ENCODE measurements at regions not wholly inside any gene's neighbourhood (a gene's known extent, or its start where the extent isn't known, plus 50 kb on each side); places are given as distances from the start of the nearest gene placed in this dataset.

GRCh38 chr5:18074961-18075360 lies 440.7 kb downstream of the TAF11L14 start:
- no peaks in the 10 kb centered on the region for H3K79me2 ChIP-seq (ENCODE audit: insufficient read depth, low read depth)

GRCh38 chr5:18078157-18078556 lies 443.9 kb downstream of the TAF11L14 start:
- H3K4me3 ChIP-seq (IDR thresholded peaks at IDR 0.05; ENCODE audit: insufficient read depth, low read depth, low read length) = no peak overlapping the region
- H2AFZ ChIP-seq (ENCODE audit: low read depth) = no peak overlapping the region
- H3K27me3 ChIP-seq (ENCODE audit: insufficient read depth, low read depth) = no peaks in the 10 kb centered on the region
- no peaks in the 10 kb centered on the region for H3K4me1 ChIP-seq (ENCODE audit: low read depth, poor library complexity, severe bottlenecking)
- no peaks in the 10 kb centered on the region for H3K79me2 ChIP-seq (ENCODE audit: insufficient read depth, low read depth)
- TF ChIP-seq CTCF (conservative IDR thresholded peaks at IDR 0.05; ENCODE audit: low read depth, low read length) = no peak
- H3K36me3 ChIP-seq (ENCODE audit: insufficient read depth) = no peaks in the 10 kb centered on the region
- no peak overlapping the region for H3K27ac ChIP-seq
- no peak overlapping the region for H3K4me2 ChIP-seq
- no peak overlapping the region for H3K9ac ChIP-seq
- no peaks in the 10 kb centered on the region for H4K20me1 ChIP-seq (ENCODE audit: insufficient read depth)

More at GRCh38 chr5:18074961-18075360, 440.7 kb downstream of the TAF11L14 start:
- H3K27ac ChIP-seq = no peak overlapping the region
- H3K4me2 ChIP-seq = no peak overlapping the region
- TF ChIP-seq CTCF (conservative IDR thresholded peaks at IDR 0.05; ENCODE audit: low read depth, low read length) = no peak
- H3K36me3 ChIP-seq (ENCODE audit: insufficient read depth) = no peaks in the 10 kb centered on the region; the same call in 1 of the 2 replicates
- H3K27me3 ChIP-seq (ENCODE audit: insufficient read depth, low read depth) = no peaks in the 10 kb centered on the region
- no peak overlapping the region for H3K9ac ChIP-seq
- H3K4me1 ChIP-seq (ENCODE audit: low read depth, poor library complexity, severe bottlenecking) = no peaks in the 10 kb centered on the region
- H3K4me3 ChIP-seq (IDR thresholded peaks at IDR 0.05; ENCODE audit: insufficient read depth, low read depth, low read length) = no peak overlapping the region
- H2AFZ ChIP-seq (ENCODE audit: low read depth) = no peak overlapping the region
- H4K20me1 ChIP-seq (ENCODE audit: insufficient read depth) = no peaks in the 10 kb centered on the region

GRCh38 chr5:18079831-18080230 lies 445.6 kb downstream of the TAF11L14 start:
- H4K20me1 ChIP-seq (ENCODE audit: insufficient read depth) = no peaks in the 10 kb centered on the region
- no peak for TF ChIP-seq CTCF (conservative IDR thresholded peaks at IDR 0.05; ENCODE audit: low read depth, low read length)
- no peak overlapping the region for H3K9ac ChIP-seq
- no peak overlapping the region for H3K4me3 ChIP-seq (IDR thresholded peaks at IDR 0.05; ENCODE audit: insufficient read depth, low read depth, low read length)
- H3K4me2 ChIP-seq = no peak overlapping the region
- H2AFZ ChIP-seq (ENCODE audit: low read depth) = no peak overlapping the region
- H3K27me3 ChIP-seq (ENCODE audit: insufficient read depth, low read depth) = no peaks in the 10 kb centered on the region
- no peaks in the 10 kb centered on the region for H3K79me2 ChIP-seq (ENCODE audit: insufficient read depth, low read depth)
- H3K27ac ChIP-seq = no peak overlapping the region
- H3K36me3 ChIP-seq (ENCODE audit: insufficient read depth) = no peaks in the 10 kb centered on the region
- no peaks in the 10 kb centered on the region for H3K4me1 ChIP-seq (ENCODE audit: low read depth, poor library complexity, severe bottlenecking)

- no peak overlapping the region for H3K27ac ChIP-seq
- H4K20me1 ChIP-seq (ENCODE audit: insufficient read depth) = no peaks in the 10 kb centered on the region
- TF ChIP-seq CTCF (conservative IDR thresholded peaks at IDR 0.05; ENCODE audit: low read depth, low read length) = no peak
- no peaks in the 10 kb centered on the region for H3K27me3 ChIP-seq (ENCODE audit: insufficient read depth, low read depth)
- H3K9ac ChIP-seq = no peak overlapping the region
- no peaks in the 10 kb centered on the region for H3K4me1 ChIP-seq (ENCODE audit: low read depth, poor library complexity, severe bottlenecking)
- H3K4me3 ChIP-seq (IDR thresholded peaks at IDR 0.05; ENCODE audit: insufficient read depth, low read depth, low read length) = no peak overlapping the region
- no peaks in the 10 kb centered on the region for H3K36me3 ChIP-seq (ENCODE audit: insufficient read depth)
- no peak overlapping the region for H2AFZ ChIP-seq (ENCODE audit: low read depth)
- no peaks in the 10 kb centered on the region for H3K79me2 ChIP-seq (ENCODE audit: insufficient read depth, low read depth)
- no peak overlapping the region for H3K4me2 ChIP-seq
These were observed 453.8 kb downstream of the TAF11L14 start for GRCh38 chr5:18088020-18088579.
